Lung microvascular endothelial cell (primary cell): ENCODE measurements at regions not wholly inside any gene's neighbourhood (a gene's known extent, or its start where the extent isn't known, plus 50 kb on each side); places are given as distances from the start of the nearest gene placed in this dataset.

Experiments used
- DNase-seq, 2 donors: peaks; one replicate each; pipeline versions ENCODE4 v3.0.0 to v3.0.0-alpha.2; 2010; ENCODE audit warnings: low read depth in 2 of 2

DNA sequence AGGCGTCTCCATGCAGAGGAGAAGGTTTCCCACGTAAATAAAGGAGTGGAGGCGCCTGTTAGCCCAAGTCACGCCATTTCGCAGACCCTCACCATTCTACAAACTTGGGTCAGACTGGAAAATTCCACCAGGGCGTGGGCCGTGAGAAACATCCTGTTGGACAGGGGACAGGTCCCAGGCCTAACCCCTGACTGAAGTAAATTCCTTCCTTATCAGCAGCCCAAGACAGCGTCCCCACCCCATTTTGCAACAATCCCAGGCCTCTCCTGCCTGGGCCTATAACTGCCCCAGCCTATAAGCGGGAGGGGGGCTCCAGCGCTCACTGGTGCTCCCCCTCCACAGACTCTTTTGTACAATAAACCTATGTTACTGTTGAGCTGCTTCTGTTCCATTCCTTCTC is 57.3 kb upstream of the CBLN2 start:
- DNase-seq, result no peak
